PC-3 (cell line): ENCODE measurements at regions not wholly inside any gene's neighbourhood (a gene's known extent, or its start where the extent isn't known, plus 50 kb on each side); places are given as distances from the start of the nearest gene placed in this dataset.

ENCODE experiments used
- EZH2 ChIP-seq: fragments of 300-600 bp; sonication (generic); IDR thresholded peaks from one replicate; pipeline ENCODE4 v1.6.1; 2017; ENCODE audit warnings: antibody characterized with exemption, mild to moderate bottlenecking, low read length; ENCODE audit not compliant: unreplicated experiment
- EZH2phosphoT487 ChIP-seq: fragments of 300-600 bp; sonication (generic); IDR thresholded peaks from 2 replicates; pipeline ENCODE4 v1.6.1; 2018; ENCODE audit warnings: mild to moderate bottlenecking, antibody characterized with exemption, low read length, borderline replicate concordance
- TF ChIP-seq, protein P1 (sequence below): fragments of 300-600 bp; sonication (generic); conservative IDR thresholded peaks from 2 replicates; pipeline ENCODE4 v1.5.1; 2017; ENCODE audit warnings: antibody characterized with exemption, low read depth, mild to moderate bottlenecking, low read length

DNA sequence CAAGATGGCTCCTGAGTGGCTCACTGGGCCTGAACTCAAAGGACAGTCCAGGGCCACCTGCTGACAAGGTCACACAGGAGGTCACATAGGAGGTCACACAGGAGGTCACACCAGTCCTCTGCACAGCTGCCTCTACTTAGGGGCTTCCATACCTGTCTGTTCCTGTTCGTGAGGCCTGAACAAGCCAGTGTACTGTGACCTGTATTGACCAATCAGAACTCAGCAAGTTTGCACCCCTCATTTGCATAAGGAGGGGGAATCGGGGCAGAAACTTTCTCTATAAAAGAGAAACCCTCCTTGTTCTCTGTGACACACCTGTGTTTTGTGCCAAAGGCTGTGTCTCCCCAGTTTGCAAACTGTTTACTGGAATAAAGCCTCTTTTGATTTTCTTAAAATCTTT is 478.9 kb downstream of the EIPR1 start:
- TF ChIP-seq, protein P1, sequence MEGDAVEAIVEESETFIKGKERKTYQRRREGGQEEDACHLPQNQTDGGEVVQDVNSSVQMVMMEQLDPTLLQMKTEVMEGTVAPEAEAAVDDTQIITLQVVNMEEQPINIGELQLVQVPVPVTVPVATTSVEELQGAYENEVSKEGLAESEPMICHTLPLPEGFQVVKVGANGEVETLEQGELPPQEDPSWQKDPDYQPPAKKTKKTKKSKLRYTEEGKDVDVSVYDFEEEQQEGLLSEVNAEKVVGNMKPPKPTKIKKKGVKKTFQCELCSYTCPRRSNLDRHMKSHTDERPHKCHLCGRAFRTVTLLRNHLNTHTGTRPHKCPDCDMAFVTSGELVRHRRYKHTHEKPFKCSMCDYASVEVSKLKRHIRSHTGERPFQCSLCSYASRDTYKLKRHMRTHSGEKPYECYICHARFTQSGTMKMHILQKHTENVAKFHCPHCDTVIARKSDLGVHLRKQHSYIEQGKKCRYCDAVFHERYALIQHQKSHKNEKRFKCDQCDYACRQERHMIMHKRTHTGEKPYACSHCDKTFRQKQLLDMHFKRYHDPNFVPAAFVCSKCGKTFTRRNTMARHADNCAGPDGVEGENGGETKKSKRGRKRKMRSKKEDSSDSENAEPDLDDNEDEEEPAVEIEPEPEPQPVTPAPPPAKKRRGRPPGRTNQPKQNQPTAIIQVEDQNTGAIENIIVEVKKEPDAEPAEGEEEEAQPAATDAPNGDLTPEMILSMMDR = no peak
- TF ChIP-seq EZH2 (no peak), EZH2phosphoT487 (no peak)
